ENCODE measurements at regions not wholly inside any gene's neighbourhood (a gene's known extent, or its start where the extent isn't known, plus 50 kb on each side); places are given as distances from the start of the nearest gene placed in this dataset.

DNA sequence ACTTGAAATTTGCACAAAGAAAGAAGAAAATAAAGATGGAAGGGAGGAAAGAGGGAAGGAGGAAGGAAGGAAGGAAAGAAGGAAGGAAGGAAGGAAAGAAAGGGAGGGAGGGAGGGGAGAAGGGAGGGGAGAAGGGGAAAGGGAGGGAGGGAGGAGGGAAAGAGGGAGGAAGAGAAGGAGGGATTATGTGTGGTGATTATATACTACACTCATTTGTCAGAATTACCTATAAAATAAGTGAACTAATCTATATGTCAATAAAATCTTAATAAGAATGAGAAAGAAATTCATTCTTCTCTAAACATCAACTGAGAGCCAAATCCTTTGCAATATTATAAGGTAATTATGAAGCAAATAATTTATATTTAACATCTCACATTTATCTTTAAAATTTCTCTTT is 77.9 kb upstream of the TFAP2D start:
- H2AK5ac ChIP-seq (ENCODE audit: low read length, severe bottlenecking), result no peak overlapping the region
- no peak overlapping the region for H2BK12ac ChIP-seq (ENCODE audit: low read length in 2 of 2)
- no peak overlapping the region for H3K23ac ChIP-seq (ENCODE audit: low read length in 2 of 2)

GRCh38 chr6:50637267-50637666 is 76.1 kb upstream of the TFAP2D start:
- H3K79me1 ChIP-seq (replicated peaks; ENCODE audit: low read length, poor library complexity, severe bottlenecking), result no peaks in the 10 kb centered on the region
- no peak overlapping the region for H2BK15ac ChIP-seq (ENCODE audit: low read depth, poor library complexity, severe bottlenecking)
- H3K4me3 ChIP-seq (ENCODE audit: insufficient read depth in 1 of 2, low read depth in 1 of 2, low read length in 2 of 2), result no peak overlapping the region
- H3K9me3 ChIP-seq (ENCODE audit: control insufficient read depth, low read length), result no peaks in the 10 kb centered on the region
- DNase-seq, result no peak
- H4K91ac ChIP-seq (ENCODE audit: low read length), result no peak overlapping the region
- no peak overlapping the region for H3K9ac ChIP-seq (ENCODE audit: low read length)
- no peaks in the 10 kb centered on the region for H3K36me3 ChIP-seq (ENCODE audit: control insufficient read depth in 1 of 2, insufficient read depth in 2 of 2, low read depth in 1 of 2, low read length in 2 of 2)
- no peak overlapping the region for H3K4me2 ChIP-seq (ENCODE audit: low read length, poor library complexity, severe bottlenecking)
- H3K27me3 ChIP-seq (ENCODE audit: control insufficient read depth in 1 of 2, insufficient read depth in 1 of 2, low read length in 2 of 2), result no peaks in the 10 kb centered on the region
- no peak overlapping the region for H2AFZ ChIP-seq (ENCODE audit: low read depth, low read length)
- no peaks in the 10 kb centered on the region for H3K4me1 ChIP-seq (ENCODE audit: control insufficient read depth, insufficient read depth, low read depth, low read length)
- no peak overlapping the region for H2BK12ac ChIP-seq (ENCODE audit: low read length in 2 of 2)
- H4K8ac ChIP-seq (ENCODE audit: low read length), result no peak overlapping the region
- WGBS, result 56% methylated on average over 2 of the region's 4 CpGs
- H3K4ac ChIP-seq (ENCODE audit: low read depth in 1 of 2, low read length in 2 of 2), result no peak overlapping the region
- H3K27ac ChIP-seq (ENCODE audit: low read length, poor library complexity, severe bottlenecking), result no peak overlapping the region
- no peak overlapping the region for H3K14ac ChIP-seq (ENCODE audit: low read length in 2 of 2)
- no peak overlapping the region for H2AK5ac ChIP-seq (ENCODE audit: low read length, severe bottlenecking)
- no peak overlapping the region for H2BK5ac ChIP-seq (ENCODE audit: low read depth, low read length, poor library complexity, severe bottlenecking)
- H3K18ac ChIP-seq (ENCODE audit: low read depth in 1 of 2, low read length in 2 of 2), result no peak overlapping the region
- H3K23ac ChIP-seq (ENCODE audit: low read length in 2 of 2), result no peak overlapping the region
- no peak overlapping the region for H2BK120ac ChIP-seq (ENCODE audit: low read depth, low read length)

More for the DNA sequence above, 77.9 kb upstream of the TFAP2D start:
- Histone ChIP-seq H3K79me1 (replicated peaks; ENCODE audit: low read length, poor library complexity, severe bottlenecking) (no peaks in the 10 kb centered on the region), H3K9me3 (ENCODE audit: control insufficient read depth, low read length) (no peaks in the 10 kb centered on the region), H3K18ac (ENCODE audit: low read depth in 1 of 2, low read length in 2 of 2) (no peak overlapping the region), H4K8ac (ENCODE audit: low read length) (no peak overlapping the region), H3K4me3 (ENCODE audit: insufficient read depth in 1 of 2, low read depth in 1 of 2, low read length in 2 of 2) (no peak overlapping the region), H3K14ac (ENCODE audit: low read length in 2 of 2) (no peak overlapping the region), H3K4me1 (ENCODE audit: control insufficient read depth, insufficient read depth, low read depth, low read length) (no peaks in the 10 kb centered on the region), H3K27me3 (ENCODE audit: control insufficient read depth in 1 of 2, insufficient read depth in 1 of 2, low read length in 2 of 2) (no peaks in the 10 kb centered on the region), H4K91ac (ENCODE audit: low read length) (no peak overlapping the region), H3K36me3 (ENCODE audit: control insufficient read depth in 1 of 2, insufficient read depth in 2 of 2, low read depth in 1 of 2, low read length in 2 of 2) (no peaks in the 10 kb centered on the region), H3K4ac (ENCODE audit: low read depth in 1 of 2, low read length in 2 of 2) (no peak overlapping the region), H3K4me2 (ENCODE audit: low read length, poor library complexity, severe bottlenecking) (no peak overlapping the region), H2AFZ (ENCODE audit: low read depth, low read length) (no peak overlapping the region), H2BK120ac (ENCODE audit: low read depth, low read length) (no peak overlapping the region), H2BK5ac (ENCODE audit: low read depth, low read length, poor library complexity, severe bottlenecking) (no peak overlapping the region), H3K9ac (ENCODE audit: low read length) (no peak overlapping the region), H2BK15ac (ENCODE audit: low read depth, poor library complexity, severe bottlenecking) (no peak overlapping the region), H3K27ac (ENCODE audit: low read length, poor library complexity, severe bottlenecking) (no peak overlapping the region)
- no peak for DNase-seq

GRCh38 chr6:50649086-50649485 is 64.2 kb upstream of the TFAP2D start:
- Histone ChIP-seq H3K36me3 (ENCODE audit: control insufficient read depth in 1 of 2, insufficient read depth in 2 of 2, low read depth in 1 of 2, low read length in 2 of 2) (no peaks in the 10 kb centered on the region), H3K4me3 (ENCODE audit: insufficient read depth in 1 of 2, low read depth in 1 of 2, low read length in 2 of 2) (no peak overlapping the region), H2AK5ac (ENCODE audit: low read length, severe bottlenecking) (no peak overlapping the region), H4K8ac (ENCODE audit: low read length) (no peak overlapping the region), H3K9ac (ENCODE audit: low read length) (no peak overlapping the region), H3K4me1 (ENCODE audit: control insufficient read depth, insufficient read depth, low read depth, low read length) (no peaks in the 10 kb centered on the region), H3K27me3 (ENCODE audit: control insufficient read depth in 1 of 2, insufficient read depth in 1 of 2, low read length in 2 of 2) (no peaks in the 10 kb centered on the region), H3K27ac (ENCODE audit: low read length, poor library complexity, severe bottlenecking) (no peak overlapping the region), H3K4ac (ENCODE audit: low read depth in 1 of 2, low read length in 2 of 2) (no peak overlapping the region), H2AFZ (ENCODE audit: low read depth, low read length) (no peak overlapping the region), H3K18ac (ENCODE audit: low read depth in 1 of 2, low read length in 2 of 2) (no peak overlapping the region), H3K23ac (ENCODE audit: low read length in 2 of 2) (no peak overlapping the region), H3K4me2 (ENCODE audit: low read length, poor library complexity, severe bottlenecking) (no peak overlapping the region), H3K9me3 (ENCODE audit: control insufficient read depth, low read length) (peaks cover 17% of the 10 kb centered on the region), H3K79me1 (replicated peaks; ENCODE audit: low read length, poor library complexity, severe bottlenecking) (no peaks in the 10 kb centered on the region), H4K91ac (ENCODE audit: low read length) (no peak overlapping the region), H2BK120ac (ENCODE audit: low read depth, low read length) (no peak overlapping the region), H3K14ac (ENCODE audit: low read length in 2 of 2) (no peak overlapping the region), H2BK5ac (ENCODE audit: low read depth, low read length, poor library complexity, severe bottlenecking) (no peak overlapping the region), H2BK12ac (ENCODE audit: low read length in 2 of 2) (no peak overlapping the region), H2BK15ac (ENCODE audit: low read depth, poor library complexity, severe bottlenecking) (no peak overlapping the region)
- no peak for DNase-seq
- WGBS, result 55% methylated on average over 2 of the region's 2 CpGs

- H3K9me3 ChIP-seq (ENCODE audit: control insufficient read depth, low read length), result peaks cover 17% of the 10 kb centered on the region
- no peak overlapping the region for H2BK120ac ChIP-seq (ENCODE audit: low read depth, low read length)
- 41% methylated on average over 3 of the region's 3 CpGs for WGBS
- H2AFZ ChIP-seq (ENCODE audit: low read depth, low read length), result no peak overlapping the region
- H3K18ac ChIP-seq (ENCODE audit: low read depth in 1 of 2, low read length in 2 of 2), result no peak overlapping the region
- H3K79me1 ChIP-seq (replicated peaks; ENCODE audit: low read length, poor library complexity, severe bottlenecking), result no peaks in the 10 kb centered on the region
- H3K9ac ChIP-seq (ENCODE audit: low read length), result no peak overlapping the region
- no peak overlapping the region for H3K4me3 ChIP-seq (ENCODE audit: insufficient read depth in 1 of 2, low read depth in 1 of 2, low read length in 2 of 2)
- no peak overlapping the region for H3K27ac ChIP-seq (ENCODE audit: low read length, poor library complexity, severe bottlenecking)
- H2BK5ac ChIP-seq (ENCODE audit: low read depth, low read length, poor library complexity, severe bottlenecking), result no peak overlapping the region
- no peak for DNase-seq
- H2BK15ac ChIP-seq (ENCODE audit: low read depth, poor library complexity, severe bottlenecking), result no peak overlapping the region
- no peak overlapping the region for H3K23ac ChIP-seq (ENCODE audit: low read length in 2 of 2)
- H3K4me2 ChIP-seq (ENCODE audit: low read length, poor library complexity, severe bottlenecking), result no peak overlapping the region
- no peak overlapping the region for H2BK12ac ChIP-seq (ENCODE audit: low read length in 2 of 2)
- H3K4ac ChIP-seq (ENCODE audit: low read depth in 1 of 2, low read length in 2 of 2), result no peak overlapping the region
- no peak overlapping the region for H3K14ac ChIP-seq (ENCODE audit: low read length in 2 of 2)
- H3K4me1 ChIP-seq (ENCODE audit: control insufficient read depth, insufficient read depth, low read depth, low read length), result no peaks in the 10 kb centered on the region
- no peak overlapping the region for H4K8ac ChIP-seq (ENCODE audit: low read length)
- no peaks in the 10 kb centered on the region for H3K27me3 ChIP-seq (ENCODE audit: control insufficient read depth in 1 of 2, insufficient read depth in 1 of 2, low read length in 2 of 2)
- H3K36me3 ChIP-seq (ENCODE audit: control insufficient read depth in 1 of 2, insufficient read depth in 2 of 2, low read depth in 1 of 2, low read length in 2 of 2), result no peaks in the 10 kb centered on the region
- no peak overlapping the region for H2AK5ac ChIP-seq (ENCODE audit: low read length, severe bottlenecking)
- no peak overlapping the region for H4K91ac ChIP-seq (ENCODE audit: low read length)
These were observed 60.1 kb upstream of the TFAP2D start for GRCh38 chr6:50653253-50653652.
